Fibroblast of the conjunctiva (primary cell): ENCODE measurements at regions not wholly inside any gene's neighbourhood (a gene's known extent, or its start where the extent isn't known, plus 50 kb on each side); places are given as distances from the start of the nearest gene placed in this dataset.
"Not testable (repeated sequence)": the region's sequence is repeated elsewhere in the genome, so short reads cannot be mapped to it uniquely, and the experiment has no call there.

Source experiments
- DNase-seq: peaks from one replicate; pipeline ENCODE4 v3.0.0-alpha.2; 2010; ENCODE audit warnings: low read depth

DNA sequence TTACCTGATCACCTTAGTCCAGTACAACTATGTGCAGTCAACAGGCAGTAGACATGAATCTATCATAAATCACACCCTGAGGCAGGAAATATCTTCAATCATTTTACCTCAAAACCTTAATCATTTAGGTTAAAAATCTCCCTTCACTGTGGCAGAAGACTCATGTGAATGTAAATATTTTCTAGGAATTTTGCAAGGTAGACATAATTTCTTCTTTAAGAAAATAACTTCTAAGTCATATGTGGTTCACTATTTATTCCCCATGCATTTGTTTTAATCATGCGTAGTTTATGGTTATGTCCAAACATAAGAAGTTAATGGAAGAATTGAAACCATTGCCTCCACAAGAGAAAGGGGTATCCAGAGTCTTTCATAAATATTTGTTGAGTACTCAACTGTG lies 97.0 kb downstream of the HMHB1 start:
- no peak for DNase-seq

DNA sequence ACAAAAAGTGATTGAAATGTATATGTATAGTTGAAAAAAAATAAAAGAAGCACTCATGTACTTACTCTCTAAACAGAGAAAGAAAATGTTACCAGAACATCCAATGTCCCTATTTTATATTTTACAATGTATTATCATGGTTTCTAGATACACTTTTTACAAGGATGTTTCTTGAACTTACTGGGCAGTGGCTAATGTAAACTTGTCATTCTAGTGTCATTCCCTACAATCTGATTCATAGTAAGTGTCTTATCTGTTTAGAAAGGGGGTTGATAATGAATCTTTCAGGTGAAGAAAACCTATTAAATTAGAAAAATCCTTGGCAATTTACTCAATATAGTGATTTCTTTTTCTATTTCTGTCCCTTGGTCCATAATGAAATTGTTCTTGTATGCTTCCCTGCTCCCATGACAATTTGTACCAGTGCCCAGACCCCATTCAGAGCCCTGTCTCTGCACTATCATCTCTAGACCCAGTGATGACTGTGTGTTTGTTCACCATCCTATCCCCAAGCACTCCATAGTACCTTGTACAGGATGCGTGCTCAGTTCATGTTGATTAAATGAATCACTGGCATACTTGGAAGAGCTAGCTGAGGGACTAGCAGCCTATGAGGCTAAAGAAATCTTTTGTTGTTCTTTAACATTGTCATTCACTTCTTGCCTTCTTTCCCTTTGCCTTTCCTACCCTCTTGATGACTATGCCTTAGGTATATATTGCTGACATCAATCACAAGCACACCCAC lies 101.2 kb downstream of the HMHB1 start:
- DNase-seq, result no peak

DNA sequence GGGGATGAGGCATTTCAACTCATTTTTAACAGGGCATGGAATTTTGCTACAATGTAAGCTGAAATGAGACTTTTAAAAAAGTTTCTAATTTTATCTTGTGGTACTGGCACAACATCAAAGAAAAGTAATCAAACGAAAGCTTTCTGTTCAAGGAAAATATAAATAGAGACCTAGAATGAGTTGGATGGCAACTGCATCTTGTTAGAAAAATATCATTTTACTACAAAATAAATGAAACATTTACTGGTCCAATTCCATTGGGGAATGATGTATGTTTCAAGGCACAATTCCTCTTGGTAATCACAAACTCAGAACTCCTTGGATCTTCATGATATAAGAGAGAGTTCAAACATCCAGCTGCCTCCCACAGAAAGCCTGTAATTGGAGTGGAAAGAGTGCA lies 102.8 kb downstream of the HMHB1 start:
- no peak for DNase-seq

DNA sequence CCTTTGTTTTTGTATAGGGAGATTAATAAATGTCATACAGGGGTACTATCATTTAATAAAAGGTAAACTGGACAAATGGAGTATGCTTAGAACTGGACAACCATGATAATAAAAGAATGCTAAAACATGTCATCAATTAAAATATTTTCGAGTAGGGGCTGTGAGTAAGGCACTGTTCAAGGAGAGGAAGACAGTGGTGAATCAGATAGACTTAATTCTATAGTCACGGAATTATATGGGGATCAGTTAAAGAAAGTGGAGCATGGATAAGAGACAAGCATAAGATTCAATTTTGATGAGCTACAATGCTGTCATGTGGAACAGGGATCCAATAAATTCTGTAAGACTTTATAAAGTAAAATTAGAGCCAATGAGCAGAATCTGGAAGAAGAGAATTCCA lies 104.5 kb downstream of the HMHB1 start:
- no peak for DNase-seq

DNA sequence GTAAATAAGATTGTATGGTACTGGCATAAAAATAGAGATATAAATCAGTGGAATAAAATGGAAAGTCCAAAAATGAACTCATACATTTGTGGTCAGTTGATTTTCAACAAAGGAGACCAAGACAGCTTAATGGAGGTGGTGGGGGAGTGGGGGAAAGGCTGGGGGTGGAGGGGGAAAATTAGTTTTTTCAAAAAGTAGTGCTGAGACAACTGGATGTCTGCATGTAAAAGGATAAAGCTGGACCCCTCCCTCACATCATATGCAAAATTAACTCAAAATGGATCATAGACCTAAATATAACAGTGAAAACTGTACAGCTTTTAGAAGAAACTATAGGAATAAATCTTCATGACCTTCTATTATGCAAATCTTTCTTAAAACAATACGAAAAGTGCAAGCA lies 107.0 kb downstream of the HMHB1 start:
- DNase-seq, result no peak

DNA sequence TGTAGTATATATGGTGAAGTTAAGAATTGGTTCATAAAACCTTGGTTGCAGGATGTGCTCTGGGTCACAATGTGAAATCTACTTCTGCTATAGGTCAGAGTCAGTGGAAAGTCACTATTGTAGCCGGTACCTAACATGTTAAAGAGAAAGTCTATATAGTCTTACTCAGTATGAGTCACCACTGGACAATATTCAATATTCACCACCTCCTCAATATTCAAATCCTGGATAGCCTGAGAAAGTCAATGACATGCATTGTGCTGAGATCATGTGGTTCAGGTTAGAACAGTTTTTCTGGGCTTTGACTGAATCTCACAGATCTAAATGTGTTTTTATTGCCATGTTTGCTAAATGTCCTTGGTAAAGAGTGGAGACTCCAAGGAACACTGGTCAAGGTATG lies 108.8 kb downstream of the HMHB1 start:
- no peak for DNase-seq

DNA sequence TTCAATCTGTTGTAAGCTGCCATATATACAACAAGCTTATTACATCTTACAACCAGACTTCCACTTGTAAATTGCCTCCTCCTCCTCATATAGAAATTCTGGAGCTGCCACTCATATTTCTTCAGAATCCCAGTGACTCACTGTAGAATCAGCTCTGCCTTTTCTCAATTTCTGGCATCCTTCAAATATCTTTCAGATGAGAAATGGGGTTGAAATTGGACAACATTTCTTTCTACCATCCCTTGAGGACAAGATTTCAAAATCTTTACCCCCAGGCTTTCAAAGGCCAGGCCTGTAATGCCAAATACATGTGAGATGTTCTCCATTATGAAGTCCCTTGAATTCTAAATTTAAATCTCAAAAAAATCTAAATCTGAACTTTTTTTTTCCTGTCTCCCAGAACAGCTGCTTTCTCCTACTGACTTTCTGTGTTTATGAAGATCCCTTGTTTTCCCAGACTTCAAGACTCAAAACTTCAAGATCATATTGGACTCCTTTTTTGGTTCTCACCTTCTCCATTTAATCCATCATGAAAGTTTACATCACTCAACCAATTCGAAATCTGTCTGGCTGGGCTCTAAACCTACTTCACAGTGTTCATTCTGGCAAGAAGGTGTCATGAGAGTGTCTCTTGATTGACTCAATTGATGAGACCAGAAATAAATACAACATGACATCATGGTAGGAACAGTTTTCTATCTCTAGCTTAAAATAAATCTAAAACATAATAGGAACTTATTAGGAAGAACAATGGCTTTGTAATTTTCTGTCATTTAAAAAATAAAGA lies 109.8 kb downstream of the HMHB1 start:
- peak; percentile 91 for DNase-seq

DNA sequence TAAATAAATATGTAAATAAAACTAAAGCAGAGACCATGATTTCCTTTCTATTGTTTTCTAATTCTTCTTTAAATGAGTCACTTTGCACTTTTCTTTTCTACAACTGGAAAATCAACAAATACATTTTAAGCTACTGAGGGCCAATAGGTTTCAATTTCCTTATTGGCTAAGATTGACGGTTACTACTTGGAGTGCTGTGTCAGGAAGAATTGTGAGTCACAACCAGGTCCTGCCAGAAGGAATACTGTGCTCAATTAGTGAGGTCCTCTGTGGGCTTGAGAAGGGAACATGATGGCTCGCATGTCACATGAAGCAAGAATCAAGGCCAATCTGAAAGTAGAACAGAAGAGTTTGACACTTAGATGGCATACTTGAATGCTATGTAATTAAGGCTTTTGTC lies 110.8 kb downstream of the HMHB1 start:
- peak; percentile 81 for DNase-seq

DNA sequence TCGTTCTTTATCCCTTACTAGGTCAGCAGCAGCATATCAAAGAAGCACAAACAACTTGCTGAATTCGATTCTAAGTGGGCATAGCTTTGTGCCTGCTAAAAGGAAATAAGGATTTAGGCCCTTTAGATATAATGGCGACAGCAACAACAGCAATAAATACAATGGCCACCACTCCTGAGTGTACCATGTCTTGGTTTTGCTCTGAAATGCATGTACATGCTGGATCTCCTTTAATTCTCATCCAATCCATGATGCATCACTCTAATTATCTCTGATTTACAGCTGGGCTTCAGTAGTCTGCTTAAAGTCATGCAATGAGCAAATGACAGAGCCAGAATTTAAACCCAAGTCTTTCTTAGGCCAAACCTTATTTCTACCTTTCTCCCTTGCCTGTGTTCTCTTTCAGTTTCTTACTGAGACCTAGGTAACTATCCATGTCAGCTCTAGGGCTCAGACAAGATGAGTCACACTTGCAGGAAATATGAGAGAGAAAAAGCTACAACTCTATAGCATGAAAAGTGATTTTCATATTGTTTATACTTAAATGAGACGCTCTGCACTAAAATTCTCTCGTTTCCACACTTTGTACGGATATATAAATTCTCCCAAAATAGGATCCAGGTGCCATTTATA lies 111.8 kb downstream of the HMHB1 start:
- no peak for DNase-seq

DNA sequence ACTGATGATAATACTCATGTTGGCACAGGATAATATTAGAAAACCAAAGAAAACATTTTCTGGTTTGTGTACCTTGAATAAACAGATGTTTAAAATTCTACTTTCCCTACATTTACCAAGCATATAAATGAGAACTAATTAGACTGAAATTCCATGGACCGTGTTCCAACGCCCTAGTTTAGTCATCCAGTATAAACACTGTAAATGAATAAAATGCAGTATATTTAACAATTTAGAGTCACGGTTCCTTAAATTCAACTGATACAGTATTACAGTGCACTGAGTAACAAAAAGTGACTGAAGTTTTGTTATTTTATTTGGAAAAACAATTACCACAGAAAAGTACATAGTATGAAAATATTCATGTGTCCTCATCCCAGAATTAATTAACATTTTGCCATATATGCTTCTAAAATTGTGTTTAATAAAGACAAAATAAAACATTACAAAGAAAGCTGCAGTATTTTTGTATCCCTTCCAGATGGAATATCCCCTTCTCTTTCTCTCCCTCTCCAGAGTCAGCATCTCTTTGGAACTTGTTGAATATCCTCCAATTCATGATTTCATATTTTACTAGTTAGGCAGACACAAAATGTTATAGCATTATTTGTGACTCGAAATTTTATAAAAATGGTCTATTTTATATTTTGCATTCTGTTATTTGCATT lies 112.5 kb downstream of the HMHB1 start:
- DNase-seq, result no peak

DNA sequence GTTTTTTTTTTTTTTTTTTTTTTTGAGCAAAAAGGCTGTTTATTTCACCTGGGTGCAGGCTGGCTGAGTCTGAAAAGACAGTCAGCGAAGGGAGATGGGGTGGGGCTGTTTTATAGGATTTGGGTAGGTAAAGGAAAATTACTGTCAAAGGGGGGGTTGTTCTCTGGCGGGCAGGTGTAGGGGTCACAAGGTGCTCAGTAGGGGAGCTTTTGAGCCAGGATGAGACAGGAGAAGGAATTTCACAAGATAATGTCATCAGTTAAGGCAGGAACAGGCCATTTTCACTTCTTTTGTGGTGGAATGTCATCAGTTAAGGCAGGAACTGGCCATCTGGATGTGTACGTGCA lies 113.0 kb downstream of the HMHB1 start:
- not testable (repeated sequence) for DNase-seq

DNA sequence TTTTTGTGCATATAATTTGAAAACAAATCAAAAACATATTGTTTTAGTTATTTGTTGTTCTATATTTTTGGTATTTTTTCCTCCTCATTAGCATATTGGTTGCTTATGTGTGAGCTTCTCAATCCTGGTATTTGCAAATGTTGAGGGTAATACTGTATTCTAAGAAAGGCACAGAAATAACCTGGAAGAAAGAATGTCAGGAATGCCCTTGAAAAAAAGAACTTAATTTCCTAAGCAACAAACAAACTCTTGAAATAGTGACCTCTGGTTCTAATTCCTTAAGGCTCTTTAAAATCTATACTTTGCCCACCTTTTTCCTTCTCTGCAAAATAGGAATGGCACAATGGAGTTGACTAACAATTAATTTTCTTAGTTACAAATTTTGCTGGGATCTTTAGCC lies 117.5 kb downstream of the HMHB1 start:
- no peak for DNase-seq

DNA sequence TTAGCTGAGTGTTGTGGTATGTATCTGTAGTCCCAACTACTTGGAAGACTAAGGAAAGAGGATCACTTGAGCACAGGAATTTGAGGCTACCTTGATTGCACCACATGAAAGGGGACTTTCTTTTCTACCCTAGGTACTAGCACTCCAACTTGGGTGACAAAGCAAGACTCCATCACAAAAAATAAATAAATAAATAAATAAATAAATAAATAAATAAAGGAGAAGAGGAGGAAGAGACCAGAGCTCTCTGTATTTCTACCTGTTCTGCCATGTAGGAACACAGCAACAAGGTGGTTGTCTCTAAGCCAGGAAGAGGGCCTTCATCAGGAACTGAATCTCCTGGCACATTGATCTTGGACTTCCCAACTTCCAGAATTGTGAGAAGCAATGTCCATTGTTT lies 118.6 kb downstream of the HMHB1 start:
- no peak for DNase-seq

DNA sequence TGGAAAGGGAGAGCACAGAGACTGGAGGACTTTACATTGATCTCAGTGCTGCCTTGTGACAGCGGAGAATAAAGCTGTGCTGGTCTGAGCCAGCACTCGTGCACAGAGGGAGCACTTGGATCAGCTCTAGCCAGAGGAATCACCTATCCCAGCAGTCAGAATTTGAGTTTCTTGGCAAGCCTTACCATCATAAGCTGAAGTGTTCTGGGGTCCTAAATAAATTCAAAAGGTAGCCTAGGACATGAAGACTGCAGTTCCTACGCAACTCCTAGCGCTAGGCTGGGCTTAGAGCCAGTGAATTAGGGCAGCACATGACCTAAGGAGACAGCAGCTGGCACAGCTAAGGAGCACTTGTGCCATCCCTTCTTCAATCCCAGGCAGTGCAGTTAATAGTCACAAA lies 119.5 kb downstream of the HMHB1 start:
- DNase-seq, result no peak

DNA sequence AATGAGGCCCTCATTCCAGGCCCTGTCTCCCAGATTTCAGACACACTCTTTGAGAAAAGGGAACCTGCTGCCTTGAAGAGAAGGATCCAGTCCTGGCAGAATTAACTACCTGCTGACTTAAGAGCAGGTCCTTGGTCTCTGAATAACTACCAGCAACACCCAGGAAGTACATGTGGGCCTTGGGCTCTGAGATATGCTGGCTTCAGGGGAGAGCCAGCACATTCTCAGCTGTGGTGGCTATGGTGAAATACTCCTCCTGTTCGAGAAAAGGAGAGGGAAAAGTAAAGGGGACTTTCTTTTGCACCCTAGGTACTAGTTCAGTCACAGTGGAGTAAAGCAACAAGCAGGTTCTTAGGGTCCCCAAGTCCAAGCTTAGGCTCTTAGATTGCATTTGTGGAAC lies 120.0 kb downstream of the HMHB1 start:
- DNase-seq, result no peak

DNA sequence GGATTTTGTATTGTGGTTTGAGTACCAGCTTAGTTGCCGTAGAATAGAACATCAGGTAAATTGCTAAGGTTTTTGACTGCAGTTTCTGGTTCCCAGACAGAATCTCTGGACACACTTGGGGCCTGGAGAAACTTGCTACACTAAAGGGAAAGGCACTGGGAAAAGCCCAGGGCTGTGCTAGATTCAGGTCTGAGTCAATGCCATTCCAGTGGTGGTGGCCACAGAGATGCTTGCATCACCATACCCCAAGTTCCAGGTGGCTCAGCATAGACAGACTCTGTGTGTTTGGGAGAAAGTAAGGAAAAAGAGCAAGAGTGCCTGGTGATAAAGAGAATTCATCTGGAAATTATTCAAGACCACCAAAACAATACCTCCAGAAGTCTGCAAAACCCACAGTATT lies 120.6 kb downstream of the HMHB1 start:
- DNase-seq, result no peak

DNA sequence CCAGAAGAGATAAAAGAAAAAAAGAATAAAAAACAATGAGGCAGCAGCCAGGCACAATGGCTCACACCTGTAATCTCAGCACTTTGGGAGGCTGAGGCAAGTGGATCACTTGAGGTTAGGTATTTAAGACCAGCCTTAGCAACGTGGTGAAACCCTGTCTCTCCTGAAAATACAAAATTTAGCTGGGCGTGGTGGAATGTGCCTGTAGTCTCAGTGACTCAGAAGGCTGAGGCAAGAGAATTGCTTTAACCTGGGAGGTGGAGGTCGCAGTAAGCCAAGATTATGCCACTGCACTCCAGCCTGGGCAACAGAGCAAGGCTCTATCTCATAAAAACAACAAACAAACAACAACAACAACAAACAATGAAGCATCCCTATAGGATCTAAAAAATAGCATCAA lies 121.5 kb downstream of the HMHB1 start:
- DNase-seq, result no peak

DNA sequence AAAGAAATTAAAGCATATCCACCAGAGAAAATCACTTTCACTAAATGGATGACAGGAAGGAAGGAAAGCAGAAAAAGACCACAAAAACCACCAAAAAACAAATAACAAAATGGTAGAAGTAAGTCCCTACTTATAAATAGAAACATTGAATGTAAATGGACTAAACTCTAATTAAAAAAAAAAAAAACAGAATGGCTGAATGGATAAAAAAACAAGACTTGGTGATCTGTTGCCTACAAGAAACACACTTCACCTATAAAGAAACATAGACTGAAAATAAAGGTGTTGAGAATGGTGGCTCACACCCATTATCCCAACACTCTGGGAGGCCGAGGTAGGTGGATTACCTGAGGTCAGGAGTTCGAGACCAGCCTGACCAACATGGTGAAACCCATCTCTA lies 122.9 kb downstream of the HMHB1 start:
- no peak for DNase-seq

DNA sequence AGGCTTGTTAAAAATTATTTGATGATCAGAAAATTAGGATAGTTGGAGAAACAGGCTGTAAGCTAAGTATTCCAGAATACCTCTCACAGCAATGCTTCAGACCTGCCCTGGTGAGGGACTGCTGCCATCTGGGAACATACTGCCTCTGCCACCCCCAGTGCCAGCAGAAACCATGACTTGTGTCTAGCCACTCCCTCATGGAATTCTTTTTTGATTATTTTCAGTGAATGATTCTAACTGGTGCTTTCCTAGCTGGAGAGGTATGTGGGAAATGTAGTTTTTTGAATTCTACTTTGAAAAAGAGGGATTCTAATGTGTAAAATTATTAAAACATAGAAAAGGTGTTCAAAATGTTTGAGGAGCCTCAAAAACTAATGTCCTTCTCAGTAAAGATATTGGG lies 126.3 kb downstream of the HMHB1 start:
- no peak for DNase-seq

DNA sequence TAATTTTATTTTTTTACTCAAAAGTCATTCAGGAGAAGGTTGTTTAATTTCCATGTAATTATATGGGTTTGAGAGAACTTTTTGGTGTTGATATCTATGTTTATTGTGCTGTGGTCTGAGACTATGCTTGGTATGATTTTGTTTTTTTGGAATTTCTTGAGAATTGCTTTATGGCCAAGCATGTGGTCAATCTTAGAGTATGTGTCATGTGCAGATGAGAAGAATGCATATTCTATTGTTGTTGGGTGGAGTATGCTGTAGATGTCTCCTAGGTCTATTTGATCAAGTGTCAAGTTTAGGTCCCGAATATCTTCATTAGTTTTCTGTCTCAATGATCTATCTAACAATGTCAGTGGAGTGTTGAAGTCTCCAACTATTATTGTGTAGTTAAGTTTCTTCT lies 134.9 kb downstream of the HMHB1 start:
- DNase-seq, result no peak

DNA sequence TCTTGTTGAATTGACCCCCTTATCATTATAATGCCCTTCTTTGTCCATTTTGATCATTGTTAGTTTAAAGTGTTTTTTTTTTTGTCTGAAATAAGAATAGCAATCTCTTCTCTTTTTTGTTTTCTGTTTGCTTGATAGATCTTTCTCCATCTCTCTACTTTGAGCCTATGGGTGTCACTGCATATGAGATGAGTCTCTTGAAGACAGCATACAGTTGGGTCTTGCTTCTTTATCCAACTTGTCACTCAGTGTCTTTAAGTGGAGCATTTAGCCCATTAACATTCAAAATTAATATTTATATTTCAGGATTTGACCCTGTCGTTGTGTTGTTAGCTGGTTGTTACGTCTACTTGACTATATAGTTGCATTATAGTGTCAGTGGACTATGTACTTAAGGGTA lies 135.4 kb downstream of the HMHB1 start:
- no peak for DNase-seq

DNA sequence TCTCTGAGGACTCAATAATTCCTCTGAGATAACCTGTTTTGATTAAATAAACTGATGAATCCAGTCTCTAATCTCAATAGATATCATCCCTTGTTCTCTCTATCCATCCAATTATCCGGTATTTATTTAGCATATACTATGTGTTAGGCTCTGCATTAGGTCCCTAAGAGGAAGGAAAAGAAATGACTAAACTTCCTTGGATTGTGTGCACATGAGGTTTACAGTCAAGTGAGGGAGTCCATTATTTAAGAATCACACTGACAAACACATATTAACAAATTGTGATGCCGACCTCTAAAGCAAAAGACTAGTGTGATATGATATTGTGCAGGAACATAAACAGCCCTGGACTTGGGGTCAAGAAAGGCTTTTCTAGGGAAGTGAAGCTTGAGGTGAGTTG lies 140.8 kb downstream of the HMHB1 start:
- DNase-seq, result no peak

DNA sequence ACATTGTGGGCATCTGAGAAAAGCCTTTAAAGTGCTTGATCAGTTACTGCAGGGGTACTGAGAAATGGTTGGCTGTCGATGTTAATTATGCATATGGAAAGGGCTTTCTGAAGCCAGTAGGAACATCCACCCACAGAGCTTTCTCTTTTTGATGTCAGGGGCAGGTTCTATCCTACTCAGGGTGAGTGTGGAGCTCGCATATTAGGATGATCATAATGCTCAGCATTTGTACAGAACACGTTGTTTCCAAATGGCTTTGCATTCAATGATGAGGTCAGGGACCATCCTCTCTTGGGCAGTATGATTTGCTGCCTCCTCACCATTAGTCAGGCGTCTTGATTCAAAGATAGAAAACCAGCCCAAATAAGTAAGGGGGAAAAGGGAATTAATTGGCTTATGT lies 141.9 kb downstream of the HMHB1 start:
- DNase-seq, result no peak
